IMR-90 (cell line): ENCODE measurements at regions not wholly inside any gene's neighbourhood (a gene's known extent, or its start where the extent isn't known, plus 50 kb on each side); places are given as distances from the start of the nearest gene placed in this dataset.
A peak's percentile ranks its signal among the peaks of the same experiment; 100 is the strongest.

Experiments used
- ATAC-seq: fragments of 200-7000 bp; cut with Tn5 transposase; 2 replicates; pipeline ENCODE4 v1.9.1; 2020; ENCODE audit warnings: low read depth, mild to moderate bottlenecking, moderate library complexity
- BruUV-seq: library from RNA; stranded (reverse); fragments of 400-500 nt; replicated peaks from 2 replicates; lab custom pipeline; 2021; lab: Mats Ljungman, UMichigan
- CTCF ChIA-PET: fragments of 300-600 bp; formaldehyde crosslinking; extraction: SDS; loops from one replicate; lab custom pipeline; 2021; ENCODE audit warnings: antibody characterized with exemption; lab: Yijun Ruan, JAX
- POLR2A ChIA-PET: fragments of 300-600 bp; sonication (Branson Sonifier 250); formaldehyde crosslinking; loops from one replicate; lab custom pipeline; 2022; ENCODE audit warnings: antibody characterized with exemption; ENCODE audit not compliant: unreplicated experiment; lab: Charles Lee
- DNase-seq: peaks from one replicate; pipeline ENCODE4 v3.0.0; 2013
- H2AFZ ChIP-seq: replicated peaks from 2 replicates; pipeline ENCODE3; 2013; ENCODE audit warnings: low read length, mild to moderate bottlenecking; ENCODE audit not compliant: poor library complexity
- H2AK5ac ChIP-seq: 2 replicates; pipeline ENCODE4 v1.6.1; 2013; ENCODE audit warnings: low read depth, low read length, inconsistent platforms
- H2AK9ac ChIP-seq: replicated peaks from 2 replicates; pipeline ENCODE3; 2013; ENCODE audit warnings: mild to moderate bottlenecking, low read depth, low read length, moderate library complexity; ENCODE audit not compliant: poor library complexity
- H2BK120ac ChIP-seq: 2 replicates; pipeline ENCODE4 v1.6.1; 2013; ENCODE audit warnings: low read depth, low read length, inconsistent platforms
- H2BK15ac ChIP-seq: 3 replicates; pipeline ENCODE4 v1.6.1; 2013; ENCODE audit warnings: low read depth, low read length, inconsistent platforms
- H2BK20ac ChIP-seq: 2 replicates; pipeline ENCODE4 v1.6.1; 2013; ENCODE audit warnings: low read depth, mild to moderate bottlenecking, inconsistent platforms, low read length, moderate library complexity
- H2BK5ac ChIP-seq: 2 replicates; pipeline ENCODE4 v1.6.1; 2013; ENCODE audit warnings: mild to moderate bottlenecking, low read depth, low read length, inconsistent platforms; ENCODE audit not compliant: poor library complexity, severe bottlenecking
- H3K14ac ChIP-seq: replicated peaks from 2 replicates; pipeline ENCODE4 v1.6.1; 2013; ENCODE audit warnings: low read depth, low read length, inconsistent platforms
- H3K18ac ChIP-seq: 2 replicates; pipeline ENCODE4 v1.6.1; 2013; ENCODE audit warnings: low read depth, low read length, control low read depth
- H3K23ac ChIP-seq: 2 replicates; pipeline ENCODE4 v1.6.1; 2013; ENCODE audit warnings: low read depth, low read length, inconsistent platforms
- H3K27ac ChIP-seq: 2 replicates; pipeline ENCODE4 v1.5.1; 2013; ENCODE audit warnings: mild to moderate bottlenecking, control low read depth, low read length; ENCODE audit not compliant: insufficient read depth
- H3K27me3 ChIP-seq: 2 replicates; pipeline ENCODE4 v1.6.1; 2013; ENCODE audit warnings: low read length; ENCODE audit not compliant: control insufficient read depth, insufficient read depth
- H3K36me3 ChIP-seq: 2 replicates; pipeline ENCODE4 v1.6.1; 2013; ENCODE audit warnings: low read length, mixed read lengths; ENCODE audit not compliant: control insufficient read depth, insufficient read depth
- H3K4ac ChIP-seq: 2 replicates; pipeline ENCODE4 v1.6.1; 2013; ENCODE audit warnings: low read depth, low read length, inconsistent platforms
- H3K4me1 ChIP-seq: 2 replicates; pipeline ENCODE4 v1.6.1; 2013; ENCODE audit warnings: low read length, mixed read lengths; ENCODE audit not compliant: control insufficient read depth, insufficient read depth
- H3K4me2 ChIP-seq: 2 replicates; pipeline ENCODE4 v1.6.1; 2013; ENCODE audit warnings: low read depth, mild to moderate bottlenecking, control low read depth, low read length, moderate library complexity
- H3K4me3 ChIP-seq: 2 replicates; pipeline ENCODE4 v1.5.1; 2013; ENCODE audit warnings: low read depth, mild to moderate bottlenecking, control low read depth, low read length, moderate library complexity; ENCODE audit not compliant: insufficient read depth
- H3K56ac ChIP-seq: 2 replicates; pipeline ENCODE4 v1.6.1; 2013; ENCODE audit warnings: low read length, inconsistent platforms; ENCODE audit not compliant: insufficient read depth; ENCODE audit errors: extremely low read depth
- H3K79me1 ChIP-seq, 2 experiments: 2 replicates each; pipeline ENCODE4 v1.6.1; 2013; ENCODE audit warnings: low read length in 2 of 2, inconsistent platforms in 1 of 2, low read depth in 1 of 2
- H3K9ac ChIP-seq: 2 replicates; pipeline ENCODE4 v1.6.1; 2013; ENCODE audit warnings: low read depth, low read length, control low read depth
- H3K9me1 ChIP-seq: 2 replicates; pipeline ENCODE4 v1.6.1; 2013; ENCODE audit warnings: low read length, inconsistent platforms; ENCODE audit not compliant: insufficient read depth
- H3K9me3 ChIP-seq: 2 replicates; pipeline ENCODE4 v1.6.1; 2013; ENCODE audit warnings: low read length; ENCODE audit not compliant: control insufficient read depth, insufficient read depth
- H4K20me1 ChIP-seq: 2 replicates; pipeline ENCODE4 v1.6.1; 2013; ENCODE audit warnings: low read length, inconsistent platforms; ENCODE audit not compliant: insufficient read depth
- H4K5ac ChIP-seq: 2 replicates; pipeline ENCODE4 v1.6.1; 2013; ENCODE audit warnings: mild to moderate bottlenecking, low read depth, low read length, control low read depth
- H4K8ac ChIP-seq, 2 experiments: 2 replicates each; pipeline ENCODE4 v1.6.1; 2013; ENCODE audit warnings: low read depth in 2 of 2, low read length in 2 of 2, control low read depth in 1 of 2, inconsistent platforms in 1 of 2
- H4K91ac ChIP-seq: 2 replicates; pipeline ENCODE4 v1.6.1; 2013; ENCODE audit warnings: low read depth, low read length, inconsistent platforms; ENCODE audit not compliant: insufficient read depth
- CEBPB ChIP-seq: IDR thresholded peaks from 2 replicates; pipeline ENCODE4 v1.6.1; 2012; ENCODE audit warnings: low read depth, low read length, improper control_type of control experiment
- NFE2L2 ChIP-seq: fragments of 150-350 bp; IDR thresholded peaks from 2 replicates; pipeline ENCODE4 v1.6.1; 2016; ENCODE audit warnings: low read depth, mild to moderate bottlenecking, low read length
- RCOR1 ChIP-seq: IDR thresholded peaks from 2 replicates; pipeline ENCODE4 v1.6.1; 2012; ENCODE audit warnings: mild to moderate bottlenecking, low read length, improper control_type of control experiment; ENCODE audit not compliant: insufficient replicate concordance
- WGBS, 2 experiments: methylation state at CpG; one replicate each; pipeline versions ENCODE4 v1.1.5 to v1.1.7; 2013; ENCODE audit warnings: missing lambda C conversion rate in 2 of 2; ENCODE audit not compliant: insufficient read length in 1 of 2; ENCODE audit errors: extremely low coverage in 2 of 2; 5-methylcytosine and 5-hydroxymethylcytosine counted together
- dilution Hi-C: fragments of 300-500 bp; cut with HindIII; formaldehyde crosslinking; loops from one replicate; pipeline ENCODE4 v1.14.3; 2018; ENCODE audit warnings: low sequenced_read_pairs; ENCODE audit not compliant: unreplicated experiment
- in situ Hi-C: fragments of 300-500 bp; cut with MboI; formaldehyde crosslinking; loops from 3 replicates; pipeline ENCODE4 v1.14.3; 2019; ENCODE audit warnings: low sequenced_read_pairs, inconsistent platforms, mixed read lengths
- intact Hi-C: fragments of 100-400 bp; cut with micrococcal nuclease; formaldehyde crosslinking; loops from 2 replicates; pipeline ENCODE4 v1.10.0; 2022

- Histone ChIP-seq H3K9ac (no peak overlapping the region), H4K5ac (no peak overlapping the region), H3K27me3 (no peaks in the 10 kb centered on the region; the same call in 1 of the 2 replicates), H3K14ac (no peak overlapping the region), H3K23ac (no peak overlapping the region), H2AK5ac (no peak overlapping the region), H3K18ac (no peak overlapping the region), H2BK5ac (no peak overlapping the region), H2BK120ac (no peak overlapping the region), H2BK20ac (no peak overlapping the region), H3K9me1 (no peaks in the 10 kb centered on the region), H4K91ac (no peak overlapping the region), H2BK15ac (no peak overlapping the region), H3K9me3 (no peaks in the 10 kb centered on the region), H2AFZ (no peak overlapping the region), H3K79me1 (no peaks in the 10 kb centered on the region), H2AK9ac (no peak overlapping the region), H4K20me1 (no peaks in the 10 kb centered on the region), H4K8ac (no peak overlapping the region), H3K4me2 (no peak overlapping the region), H3K4me1 (no peaks in the 10 kb centered on the region), H3K4me3 (no peak overlapping the region), H3K4ac (no peak overlapping the region), H3K36me3 (no peaks in the 10 kb centered on the region), H3K27ac (no peak overlapping the region), H3K56ac (no peak overlapping the region)
- in situ Hi-C loops = no loop called here
- no TSS peak for BruUV-seq
- ChIA-PET POLR2A (no interaction called here), CTCF (interaction anchor here (0.8 kb wide), 1 partner anchor 668 kb away, joined by 3 read pairs; no protein-coding TSS in a partner anchor)
- intact Hi-C loops = no loop called here
- no CpG with 5 or more reads among the region's 1 CpG for WGBS, 2 experiments
- dilution Hi-C loops = no loop called here
- DNase-seq (no peak), ATAC-seq (no peak)
- TF ChIP-seq NFE2L2 (no peak), CEBPB (peak; percentile 48; the same call in 1 of the 2 replicates), RCOR1 (no peak)
Measured at GRCh38 chr2:157995117-157995516, 106.6 kb upstream of the UPP2 start.
